Loucy (cell line): ENCODE measurements at regions not wholly inside any gene's neighbourhood (a gene's known extent, or its start where the extent isn't known, plus 50 kb on each side); places are given as distances from the start of the nearest gene placed in this dataset.

Experiments
- EZH2phosphoT487 ChIP-seq: fragments of 200-600 bp; IDR thresholded peaks from 2 replicates; pipeline ENCODE4 v1.6.1; 2018; ENCODE audit warnings: antibody characterized with exemption, mild to moderate bottlenecking, moderate library complexity, borderline replicate concordance
- TF ChIP-seq, protein P1 (sequence below): fragments of 200-600 bp; sonication (generic); conservative IDR thresholded peaks from 2 replicates; pipeline ENCODE4 v1.5.1; 2014; ENCODE audit warnings: mild to moderate bottlenecking, antibody characterized with exemption, low read length

DNA sequence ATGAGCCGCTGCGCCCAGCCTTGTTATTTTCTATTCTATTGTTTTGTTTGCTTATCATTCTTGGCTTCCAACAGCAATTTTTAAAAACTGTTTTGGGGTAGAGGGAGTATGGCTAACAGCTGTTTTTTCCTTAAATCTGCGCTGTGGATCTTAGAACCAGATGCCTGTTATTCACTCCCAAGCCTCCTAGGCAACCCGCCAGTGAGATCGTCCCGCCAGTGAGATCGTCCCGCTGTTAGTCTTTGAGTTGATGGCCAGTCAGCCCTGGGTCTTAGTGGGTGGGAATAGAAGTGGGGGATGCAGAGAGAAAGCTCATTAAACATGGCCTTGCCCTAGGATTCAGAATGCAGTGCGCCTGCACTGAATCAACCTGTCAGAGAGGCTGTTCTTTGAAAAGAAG is 67.3 kb upstream of the BICD1 start:
- TF ChIP-seq, protein P1, sequence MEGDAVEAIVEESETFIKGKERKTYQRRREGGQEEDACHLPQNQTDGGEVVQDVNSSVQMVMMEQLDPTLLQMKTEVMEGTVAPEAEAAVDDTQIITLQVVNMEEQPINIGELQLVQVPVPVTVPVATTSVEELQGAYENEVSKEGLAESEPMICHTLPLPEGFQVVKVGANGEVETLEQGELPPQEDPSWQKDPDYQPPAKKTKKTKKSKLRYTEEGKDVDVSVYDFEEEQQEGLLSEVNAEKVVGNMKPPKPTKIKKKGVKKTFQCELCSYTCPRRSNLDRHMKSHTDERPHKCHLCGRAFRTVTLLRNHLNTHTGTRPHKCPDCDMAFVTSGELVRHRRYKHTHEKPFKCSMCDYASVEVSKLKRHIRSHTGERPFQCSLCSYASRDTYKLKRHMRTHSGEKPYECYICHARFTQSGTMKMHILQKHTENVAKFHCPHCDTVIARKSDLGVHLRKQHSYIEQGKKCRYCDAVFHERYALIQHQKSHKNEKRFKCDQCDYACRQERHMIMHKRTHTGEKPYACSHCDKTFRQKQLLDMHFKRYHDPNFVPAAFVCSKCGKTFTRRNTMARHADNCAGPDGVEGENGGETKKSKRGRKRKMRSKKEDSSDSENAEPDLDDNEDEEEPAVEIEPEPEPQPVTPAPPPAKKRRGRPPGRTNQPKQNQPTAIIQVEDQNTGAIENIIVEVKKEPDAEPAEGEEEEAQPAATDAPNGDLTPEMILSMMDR: no peak
- no peak for TF ChIP-seq EZH2phosphoT487
